Panc1 (cell line): ENCODE measurements at regions not wholly inside any gene's neighbourhood (a gene's known extent, or its start where the extent isn't known, plus 50 kb on each side); places are given as distances from the start of the nearest gene placed in this dataset.

ENCODE experiments used
- ATAC-seq: fragments of 200-7000 bp; cut with Tn5 transposase; 2 replicates; pipeline ENCODE4 v1.9.1; 2020; ENCODE audit warnings: mild to moderate bottlenecking, moderate library complexity
- BruUV-seq: library from RNA; stranded (reverse); fragments of 400-500 nt; replicated peaks from 2 replicates; lab custom pipeline; 2021; lab: Mats Ljungman, UMichigan
- CTCF ChIA-PET: fragments of 300-600 bp; sonication (Branson Sonifier 250); formaldehyde crosslinking; loops from one replicate; lab custom pipeline; 2022; ENCODE audit warnings: antibody characterized with exemption; lab: Charles Lee
- POLR2A ChIA-PET: fragments of 300-600 bp; sonication (Branson Sonifier 250); formaldehyde crosslinking; loops from one replicate; lab custom pipeline; 2022; ENCODE audit warnings: antibody characterized with exemption; lab: Charles Lee
- DNase-seq: peaks from one replicate; pipeline ENCODE4 v3.0.0-alpha.2; 2010; ENCODE audit warnings: low read depth, low spot score
- H3K27ac ChIP-seq: 2 replicates; pipeline ENCODE4 v1.5.1; 2011; ENCODE audit warnings: mild to moderate bottlenecking, low read length, inconsistent platforms
- H3K27me3 ChIP-seq: fragments of 200-500 bp; sonication (Bioruptor generic); 2 replicates; pipeline ENCODE4 v1.6.0; 2014; ENCODE audit warnings: low read length, inconsistent platforms; ENCODE audit not compliant: control insufficient read depth, insufficient read depth
- H3K36me3 ChIP-seq: fragments of 200-500 bp; sonication (Bioruptor generic); 2 replicates; pipeline ENCODE4 v1.5.1; 2014; ENCODE audit warnings: inconsistent platforms, mild to moderate bottlenecking, low read length, moderate library complexity; ENCODE audit not compliant: control insufficient read depth, insufficient read depth
- H3K4me1 ChIP-seq: 2 replicates; pipeline ENCODE4 v1.5.1; 2011; ENCODE audit warnings: inconsistent platforms, mild to moderate bottlenecking, low read length, moderate library complexity; ENCODE audit not compliant: control insufficient read depth, insufficient read depth
- H3K4me3 ChIP-seq, 2 experiments: 2 replicates each; pipeline ENCODE4 v1.5.1; 2011 to 2012; ENCODE audit warnings: low read depth in 2 of 2, low read length in 2 of 2, mild to moderate bottlenecking in 2 of 2, inconsistent platforms in 1 of 2, moderate library complexity in 1 of 2
- H3K9me3 ChIP-seq: fragments of 200-500 bp; sonication (Bioruptor generic); 2 replicates; pipeline ENCODE4 v1.5.1; 2014; ENCODE audit warnings: low read depth, mild to moderate bottlenecking, inconsistent platforms, low read length, moderate library complexity; ENCODE audit not compliant: control insufficient read depth, insufficient read depth
- POLR2AphosphoS5 ChIP-seq: IDR thresholded peaks from 2 replicates; pipeline ENCODE4 v1.6.1; 2012; ENCODE audit warnings: mild to moderate bottlenecking, low read depth, low read length, moderate library complexity
- SIN3A ChIP-seq: IDR thresholded peaks from 2 replicates; pipeline ENCODE4 v1.6.1; 2012; ENCODE audit warnings: low read depth, mild to moderate bottlenecking, low read length, moderate library complexity, borderline replicate concordance; ENCODE audit not compliant: insufficient read depth
- TCF7L2 ChIP-seq: IDR thresholded peaks from 2 replicates; pipeline ENCODE4 v1.6.1; 2011; ENCODE audit warnings: mild to moderate bottlenecking, low read depth, low read length, inconsistent platforms
- in situ Hi-C: cut with HindIII; loops from 2 replicates; pipeline ENCODE4 v1.10.0; 2016; ENCODE audit warnings: low sequenced_read_pairs, low pct_unique_long_range_greater_than_20kb
- intact Hi-C: fragments of 100-400 bp; cut with micrococcal nuclease; formaldehyde crosslinking; loops from one replicate; pipeline ENCODE4 v1.10.0; 2022; ENCODE audit not compliant: unreplicated experiment
- TF ChIP-seq, protein P1 (sequence below), 2 experiments: IDR thresholded peaks; 2 replicates each; pipeline ENCODE4 v1.6.1; 2011 to 2012; ENCODE audit warnings: low read depth in 2 of 2, control low read depth in 1 of 2, low read length in 1 of 2, mild to moderate bottlenecking in 1 of 2, moderate library complexity in 1 of 2; ENCODE audit not compliant: insufficient read depth in 1 of 2
- TF ChIP-seq, protein P2 (sequence below): fragments of 450-650 bp; IDR thresholded peaks from 2 replicates; pipeline ENCODE4 v1.5.1; 2017; ENCODE audit warnings: mild to moderate bottlenecking

DNA sequence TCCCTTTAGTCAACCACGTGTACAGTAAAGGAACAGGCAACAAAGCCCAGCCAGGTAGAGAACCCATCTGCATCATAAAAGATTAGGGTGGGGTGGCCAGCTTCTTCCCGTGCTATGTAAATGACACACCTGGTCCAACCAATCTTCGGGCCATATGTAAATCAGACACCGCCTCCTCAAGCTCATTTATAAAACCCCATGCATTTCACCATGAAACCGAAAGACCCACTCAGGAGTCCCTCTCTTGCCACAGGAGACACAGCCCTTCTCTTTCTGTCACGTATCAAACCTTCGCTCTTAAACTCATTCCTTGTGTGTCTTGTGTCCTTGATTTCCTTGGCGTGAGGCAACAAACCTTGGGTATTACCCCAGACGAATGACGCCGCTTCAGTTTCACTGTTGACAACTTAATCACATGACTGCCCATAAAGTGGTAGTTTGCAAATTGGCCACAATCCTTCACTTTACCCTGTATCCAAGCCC is 59.8 kb upstream of the TBPL2 start:
- DNase-seq (no peak), ATAC-seq (no peak)
- BruUV-seq: no TSS peak
- ChIA-PET CTCF (no interaction called here), POLR2A (no interaction called here)
- Histone ChIP-seq H3K27ac (peak overlapping the region; percentile 25; the same call in 1 of the 2 replicates), H3K4me1 (no peaks in the 10 kb centered on the region), H3K4me3 (no peak overlapping the region), H3K36me3 (no peaks in the 10 kb centered on the region), H3K27me3 (no peaks in the 10 kb centered on the region), H3K9me3 (no peaks in the 10 kb centered on the region)
- TF ChIP-seq, protein P1, sequence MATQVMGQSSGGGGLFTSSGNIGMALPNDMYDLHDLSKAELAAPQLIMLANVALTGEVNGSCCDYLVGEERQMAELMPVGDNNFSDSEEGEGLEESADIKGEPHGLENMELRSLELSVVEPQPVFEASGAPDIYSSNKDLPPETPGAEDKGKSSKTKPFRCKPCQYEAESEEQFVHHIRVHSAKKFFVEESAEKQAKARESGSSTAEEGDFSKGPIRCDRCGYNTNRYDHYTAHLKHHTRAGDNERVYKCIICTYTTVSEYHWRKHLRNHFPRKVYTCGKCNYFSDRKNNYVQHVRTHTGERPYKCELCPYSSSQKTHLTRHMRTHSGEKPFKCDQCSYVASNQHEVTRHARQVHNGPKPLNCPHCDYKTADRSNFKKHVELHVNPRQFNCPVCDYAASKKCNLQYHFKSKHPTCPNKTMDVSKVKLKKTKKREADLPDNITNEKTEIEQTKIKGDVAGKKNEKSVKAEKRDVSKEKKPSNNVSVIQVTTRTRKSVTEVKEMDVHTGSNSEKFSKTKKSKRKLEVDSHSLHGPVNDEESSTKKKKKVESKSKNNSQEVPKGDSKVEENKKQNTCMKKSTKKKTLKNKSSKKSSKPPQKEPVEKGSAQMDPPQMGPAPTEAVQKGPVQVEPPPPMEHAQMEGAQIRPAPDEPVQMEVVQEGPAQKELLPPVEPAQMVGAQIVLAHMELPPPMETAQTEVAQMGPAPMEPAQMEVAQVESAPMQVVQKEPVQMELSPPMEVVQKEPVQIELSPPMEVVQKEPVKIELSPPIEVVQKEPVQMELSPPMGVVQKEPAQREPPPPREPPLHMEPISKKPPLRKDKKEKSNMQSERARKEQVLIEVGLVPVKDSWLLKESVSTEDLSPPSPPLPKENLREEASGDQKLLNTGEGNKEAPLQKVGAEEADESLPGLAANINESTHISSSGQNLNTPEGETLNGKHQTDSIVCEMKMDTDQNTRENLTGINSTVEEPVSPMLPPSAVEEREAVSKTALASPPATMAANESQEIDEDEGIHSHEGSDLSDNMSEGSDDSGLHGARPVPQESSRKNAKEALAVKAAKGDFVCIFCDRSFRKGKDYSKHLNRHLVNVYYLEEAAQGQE (IDR thresholded peaks at IDR 0.05; ENCODE audit: insufficient read depth in 1 of 2, low read depth in 2 of 2, low read length in 1 of 2): no peak
- no peak for TF ChIP-seq SIN3A
- no peak for TF ChIP-seq TCF7L2
- no peak for TF ChIP-seq POLR2AphosphoS5
- TF ChIP-seq, protein P2, sequence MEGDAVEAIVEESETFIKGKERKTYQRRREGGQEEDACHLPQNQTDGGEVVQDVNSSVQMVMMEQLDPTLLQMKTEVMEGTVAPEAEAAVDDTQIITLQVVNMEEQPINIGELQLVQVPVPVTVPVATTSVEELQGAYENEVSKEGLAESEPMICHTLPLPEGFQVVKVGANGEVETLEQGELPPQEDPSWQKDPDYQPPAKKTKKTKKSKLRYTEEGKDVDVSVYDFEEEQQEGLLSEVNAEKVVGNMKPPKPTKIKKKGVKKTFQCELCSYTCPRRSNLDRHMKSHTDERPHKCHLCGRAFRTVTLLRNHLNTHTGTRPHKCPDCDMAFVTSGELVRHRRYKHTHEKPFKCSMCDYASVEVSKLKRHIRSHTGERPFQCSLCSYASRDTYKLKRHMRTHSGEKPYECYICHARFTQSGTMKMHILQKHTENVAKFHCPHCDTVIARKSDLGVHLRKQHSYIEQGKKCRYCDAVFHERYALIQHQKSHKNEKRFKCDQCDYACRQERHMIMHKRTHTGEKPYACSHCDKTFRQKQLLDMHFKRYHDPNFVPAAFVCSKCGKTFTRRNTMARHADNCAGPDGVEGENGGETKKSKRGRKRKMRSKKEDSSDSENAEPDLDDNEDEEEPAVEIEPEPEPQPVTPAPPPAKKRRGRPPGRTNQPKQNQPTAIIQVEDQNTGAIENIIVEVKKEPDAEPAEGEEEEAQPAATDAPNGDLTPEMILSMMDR: no peak
- in situ Hi-C loops (no loop called here), intact Hi-C loops (no loop called here)

DNA sequence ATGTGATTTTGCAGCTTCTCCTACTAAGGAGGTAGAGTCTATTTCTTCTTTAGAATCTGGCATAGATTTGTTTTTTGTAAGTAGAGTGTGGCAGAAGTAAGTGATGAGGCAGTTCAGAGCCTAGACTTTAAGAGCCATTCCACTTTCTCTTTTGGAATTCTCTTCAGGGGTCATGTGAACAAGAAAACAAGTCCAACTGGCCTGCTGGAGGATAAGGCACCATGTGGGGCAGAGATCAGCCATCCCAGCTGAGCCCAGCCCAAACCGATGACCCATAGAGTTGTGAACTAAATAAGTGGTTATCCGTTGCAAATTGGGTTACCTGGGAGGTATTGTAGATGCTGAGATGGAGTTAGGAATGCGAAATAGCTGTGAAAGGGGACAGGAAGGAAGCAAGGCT is 60.3 kb upstream of the TBPL2 start:
- no TSS peak for BruUV-seq
- TF ChIP-seq POLR2AphosphoS5 (no peak), SIN3A (no peak), TCF7L2 (no peak)
- TF ChIP-seq, protein P1 (IDR thresholded peaks at IDR 0.05; ENCODE audit: insufficient read depth in 1 of 2, low read depth in 2 of 2, low read length in 1 of 2): no peak
- TF ChIP-seq, protein P2: no peak
- no peaks in the 10 kb centered on the region for H3K9me3 ChIP-seq
- DNase-seq: no peak
- in situ Hi-C loops (no loop called here), intact Hi-C loops (no loop called here)
- ChIA-PET POLR2A (no interaction called here), CTCF (no interaction called here)
- peak overlapping the region; percentile 26; the same call in 1 of the 2 replicates for H3K27ac ChIP-seq
- H3K27me3 ChIP-seq: no peaks in the 10 kb centered on the region
- ATAC-seq: no peak
- no peaks in the 10 kb centered on the region for H3K4me1 ChIP-seq
- no peak overlapping the region for H3K4me3 ChIP-seq
- H3K36me3 ChIP-seq: no peaks in the 10 kb centered on the region
